ENCODE measurements at regions not wholly inside any gene's neighbourhood (a gene's known extent, or its start where the extent isn't known, plus 50 kb on each side); places are given as distances from the start of the nearest gene placed in this dataset.
A peak's percentile ranks its signal among the peaks of the same experiment; 100 is the strongest.

DNA sequence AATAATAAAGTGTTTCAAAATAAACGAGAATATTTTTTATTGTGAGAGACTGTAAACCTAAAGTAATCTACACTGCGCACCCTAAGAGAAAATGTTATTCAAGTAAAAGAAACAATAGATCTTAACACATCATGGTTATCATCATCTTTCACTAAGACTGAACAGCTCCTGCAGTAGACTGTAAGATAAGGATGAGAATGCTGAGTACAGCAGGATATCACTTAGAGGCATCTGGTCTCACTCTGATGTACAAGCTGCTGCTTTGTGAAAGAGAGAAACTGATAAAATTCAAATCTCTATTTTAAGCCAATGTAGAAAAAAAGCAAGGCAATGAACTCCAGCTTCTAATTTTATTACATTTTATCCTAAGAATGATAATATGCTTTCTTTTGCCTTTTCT lies 261.7 kb upstream of the HTR2A start:
- Mint-ChIP-seq H3K36me3 (ENCODE audit: insufficient read depth) (no peaks in the 10 kb centered on the region), H3K4me3 (ENCODE audit: low read depth) (no peak overlapping the region), H3K27me3 (peaks cover 6% of the 10 kb centered on the region), H3K4me1 (ENCODE audit: low read depth) (no peaks in the 10 kb centered on the region), H3K27ac (no peak overlapping the region), H3K9me3 (ENCODE audit: low read depth) (peaks cover 6% of the 10 kb centered on the region)
- no peak for DNase-seq (ENCODE audit: low spot score, unreplicated experiment)
- TF ChIP-seq, protein P1, sequence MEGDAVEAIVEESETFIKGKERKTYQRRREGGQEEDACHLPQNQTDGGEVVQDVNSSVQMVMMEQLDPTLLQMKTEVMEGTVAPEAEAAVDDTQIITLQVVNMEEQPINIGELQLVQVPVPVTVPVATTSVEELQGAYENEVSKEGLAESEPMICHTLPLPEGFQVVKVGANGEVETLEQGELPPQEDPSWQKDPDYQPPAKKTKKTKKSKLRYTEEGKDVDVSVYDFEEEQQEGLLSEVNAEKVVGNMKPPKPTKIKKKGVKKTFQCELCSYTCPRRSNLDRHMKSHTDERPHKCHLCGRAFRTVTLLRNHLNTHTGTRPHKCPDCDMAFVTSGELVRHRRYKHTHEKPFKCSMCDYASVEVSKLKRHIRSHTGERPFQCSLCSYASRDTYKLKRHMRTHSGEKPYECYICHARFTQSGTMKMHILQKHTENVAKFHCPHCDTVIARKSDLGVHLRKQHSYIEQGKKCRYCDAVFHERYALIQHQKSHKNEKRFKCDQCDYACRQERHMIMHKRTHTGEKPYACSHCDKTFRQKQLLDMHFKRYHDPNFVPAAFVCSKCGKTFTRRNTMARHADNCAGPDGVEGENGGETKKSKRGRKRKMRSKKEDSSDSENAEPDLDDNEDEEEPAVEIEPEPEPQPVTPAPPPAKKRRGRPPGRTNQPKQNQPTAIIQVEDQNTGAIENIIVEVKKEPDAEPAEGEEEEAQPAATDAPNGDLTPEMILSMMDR (IDR thresholded peaks at IDR 0.05; ENCODE audit: unreplicated experiment): no peak

DNA sequence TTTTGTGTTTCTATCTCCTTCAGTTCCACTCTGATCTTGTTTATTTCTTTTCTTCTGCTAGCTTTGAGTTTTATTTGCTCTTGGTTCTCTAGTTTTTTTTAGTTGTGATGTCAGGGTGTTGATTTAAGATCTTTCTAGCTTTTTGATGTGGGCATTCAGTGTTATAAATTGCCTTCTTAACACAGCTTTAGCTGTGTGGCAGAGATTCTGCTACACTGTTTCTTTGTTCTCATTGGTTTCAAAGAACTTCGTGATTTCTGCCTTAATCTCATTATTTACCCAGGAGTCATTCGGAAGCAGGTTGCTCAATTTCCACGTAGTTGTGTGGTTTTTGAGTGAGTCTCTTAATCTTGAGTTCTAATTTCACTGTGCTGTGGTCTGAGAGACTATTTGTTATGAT lies 251.7 kb upstream of the HTR2A start:
- Mint-ChIP-seq H3K27ac (peak overlapping the region; percentile 68), H3K4me3 (ENCODE audit: low read depth) (peak overlapping the region; percentile 2), H3K9me3 (ENCODE audit: low read depth) (no peaks in the 10 kb centered on the region), H3K4me1 (ENCODE audit: low read depth) (peaks cover 36% of the 10 kb centered on the region), H3K36me3 (ENCODE audit: insufficient read depth) (no peaks in the 10 kb centered on the region), H3K27me3 (peaks cover 34% of the 10 kb centered on the region)
- no peak for DNase-seq (ENCODE audit: low spot score, unreplicated experiment)
- TF ChIP-seq, protein P1 (IDR thresholded peaks at IDR 0.05; ENCODE audit: unreplicated experiment): no peak

DNA sequence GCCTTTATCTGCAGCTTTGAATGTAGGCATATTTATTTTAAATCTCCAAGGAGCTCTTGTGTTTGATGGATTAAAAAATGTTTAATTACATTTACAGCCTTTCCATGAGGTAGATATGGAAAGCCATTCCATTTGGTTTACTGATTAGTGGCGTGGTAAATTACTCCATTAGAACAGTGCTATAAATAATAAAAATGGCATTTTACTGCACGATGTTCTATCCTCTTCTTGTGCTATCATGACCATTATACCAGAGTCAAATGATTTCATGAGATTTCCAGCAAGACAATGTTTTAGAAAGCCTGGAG lies 250.9 kb upstream of the HTR2A start:
- H3K9me3 Mint-ChIP-seq (ENCODE audit: low read depth): no peaks in the 10 kb centered on the region
- H3K27me3 Mint-ChIP-seq: peaks cover 34% of the 10 kb centered on the region
- DNase-seq (ENCODE audit: low spot score, unreplicated experiment): no peak
- H3K4me1 Mint-ChIP-seq (ENCODE audit: low read depth): peaks cover 36% of the 10 kb centered on the region
- H3K36me3 Mint-ChIP-seq (ENCODE audit: insufficient read depth): no peaks in the 10 kb centered on the region
- H3K27ac Mint-ChIP-seq: no peak overlapping the region
- TF ChIP-seq, protein P1 (IDR thresholded peaks at IDR 0.05; ENCODE audit: unreplicated experiment): no peak
- no peak overlapping the region for H3K4me3 Mint-ChIP-seq (ENCODE audit: low read depth)

DNA sequence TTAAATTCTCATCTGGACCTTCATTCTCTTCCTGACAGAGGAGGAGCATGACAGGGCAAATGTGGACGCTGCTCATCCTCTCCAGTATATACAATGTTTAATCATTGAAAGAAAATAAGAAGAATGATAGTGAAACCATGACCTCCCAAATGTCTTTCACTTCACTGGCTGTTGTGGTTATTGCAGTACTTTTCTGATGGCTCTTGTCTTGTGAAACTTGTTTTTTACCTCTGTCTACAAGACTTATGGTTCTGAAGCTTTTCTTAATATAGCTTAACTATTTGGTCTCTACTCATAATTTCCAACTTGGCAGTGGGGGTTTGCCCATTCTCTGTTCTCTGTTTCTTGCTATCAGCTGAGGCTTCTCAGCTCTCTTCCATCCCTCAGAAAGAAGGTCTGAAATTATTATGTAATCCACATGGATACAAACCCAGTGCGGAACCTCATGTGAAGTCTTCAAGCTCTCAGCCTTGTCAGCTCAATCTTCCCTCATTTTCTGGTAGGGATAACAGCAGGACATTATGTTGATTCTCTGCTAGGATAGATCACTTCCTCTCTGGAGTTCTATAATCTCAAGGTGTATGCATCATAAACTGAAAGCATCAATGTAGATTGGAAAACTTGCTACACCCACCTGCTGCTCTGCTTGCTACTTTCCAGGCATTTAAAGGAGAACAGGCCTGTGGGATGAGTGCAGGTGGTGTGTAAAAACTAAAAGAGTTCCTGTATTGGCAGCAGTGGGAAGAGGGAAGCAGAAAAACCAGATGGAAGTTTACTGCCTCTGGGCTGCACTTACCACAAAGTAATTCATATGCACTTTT lies 250.3 kb upstream of the HTR2A start:
- Mint-ChIP-seq H3K4me1 (ENCODE audit: low read depth) (peaks cover 37% of the 10 kb centered on the region), H3K27ac (no peak overlapping the region), H3K36me3 (ENCODE audit: insufficient read depth) (no peaks in the 10 kb centered on the region), H3K27me3 (peaks cover 33% of the 10 kb centered on the region), H3K9me3 (ENCODE audit: low read depth) (no peaks in the 10 kb centered on the region), H3K4me3 (ENCODE audit: low read depth) (no peak overlapping the region)
- DNase-seq (ENCODE audit: low spot score, unreplicated experiment): no peak
- TF ChIP-seq, protein P1 (IDR thresholded peaks at IDR 0.05; ENCODE audit: unreplicated experiment): no peak

DNA sequence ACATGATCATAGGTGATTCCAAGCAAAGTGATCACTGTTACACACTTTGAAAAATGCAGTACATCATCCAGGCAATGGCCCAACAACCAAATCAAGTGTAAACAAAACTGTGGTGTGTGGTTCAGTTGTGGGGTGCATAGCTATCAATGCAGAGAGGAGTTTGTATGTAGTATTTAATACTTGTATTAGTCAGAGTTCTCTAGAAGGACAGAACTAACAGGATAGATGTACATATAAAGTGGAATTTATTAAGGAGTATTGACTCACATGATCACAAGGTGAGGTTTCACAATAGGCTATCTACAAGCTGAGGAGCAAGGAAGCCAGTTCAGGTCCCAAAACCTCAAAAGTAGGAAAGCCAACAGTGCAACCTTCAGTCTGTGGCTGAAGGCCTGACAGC lies 249.3 kb upstream of the HTR2A start:
- Mint-ChIP-seq H3K27ac (no peak overlapping the region), H3K9me3 (ENCODE audit: low read depth) (no peaks in the 10 kb centered on the region), H3K4me1 (ENCODE audit: low read depth) (peaks cover 37% of the 10 kb centered on the region), H3K27me3 (peaks cover 28% of the 10 kb centered on the region), H3K4me3 (ENCODE audit: low read depth) (no peak overlapping the region), H3K36me3 (ENCODE audit: insufficient read depth) (no peaks in the 10 kb centered on the region)
- TF ChIP-seq, protein P1 (IDR thresholded peaks at IDR 0.05; ENCODE audit: unreplicated experiment): no peak
- no peak for DNase-seq (ENCODE audit: low spot score, unreplicated experiment)
